GM12891 (cell line): ENCODE measurements at regions not wholly inside any gene's neighbourhood (a gene's known extent, or its start where the extent isn't known, plus 50 kb on each side); places are given as distances from the start of the nearest gene placed in this dataset.

Experiments used
- POLR2A ChIP-seq: IDR thresholded peaks from 2 replicates; pipeline ENCODE4 v1.6.1; 2011; ENCODE audit warnings: low read depth, low read length, control low read depth
- POLR2AphosphoS5 ChIP-seq: IDR thresholded peaks from 2 replicates; pipeline ENCODE4 v1.6.1; 2011; ENCODE audit warnings: low read depth, low read length, control low read depth
- TAF1 ChIP-seq: IDR thresholded peaks from 2 replicates; pipeline ENCODE4 v1.6.1; 2011; ENCODE audit warnings: low read depth, low read length, control low read depth

DNA sequence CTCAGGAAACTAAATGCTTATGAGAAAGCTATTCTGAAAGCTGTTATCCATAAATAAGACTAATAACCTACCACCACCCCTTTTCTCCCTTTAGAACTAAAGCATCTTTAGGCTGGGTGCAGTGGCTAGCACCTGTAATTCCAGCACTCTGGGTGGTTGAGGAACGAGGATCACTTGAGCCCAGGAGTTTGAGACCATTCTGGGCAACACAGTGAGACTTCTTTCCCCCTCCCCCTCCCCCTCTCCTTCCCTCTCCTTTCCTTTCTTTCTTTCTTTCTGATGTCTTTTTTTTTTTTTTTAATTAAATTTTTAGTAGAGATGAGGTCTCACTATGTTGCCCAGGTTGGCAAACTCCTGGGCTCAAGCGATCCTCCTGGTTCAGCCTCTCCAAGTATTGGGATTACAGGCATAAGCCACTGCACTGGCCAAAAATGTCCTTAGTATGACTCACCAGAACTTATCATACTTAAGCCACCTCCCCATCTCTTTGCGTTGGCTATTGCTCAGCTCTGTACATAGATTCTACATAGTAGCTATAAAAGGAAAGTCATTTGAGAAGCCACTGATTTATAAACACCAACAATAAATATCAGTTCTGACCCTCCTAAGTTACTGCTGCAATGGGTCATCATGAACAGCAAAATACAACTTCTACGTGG is 54.8 kb upstream of the SPDEF start:
- TF ChIP-seq TAF1 (no peak), POLR2A (no peak), POLR2AphosphoS5 (no peak)
